Neural cell (in vitro differentiated cells): ENCODE measurements at regions not wholly inside any gene's neighbourhood (a gene's known extent, or its start where the extent isn't known, plus 50 kb on each side); places are given as distances from the start of the nearest gene placed in this dataset.

Experiments used
- H2AFZ ChIP-seq: fragments of 200-600, 300-800 bp; sonication (generic), shearing (Covaris generic); 2 replicates; pipeline ENCODE4 v1.6.0; 2014; ENCODE audit warnings: low read depth, mild to moderate bottlenecking, antibody characterized with exemption, low read length, moderate library complexity
- H3F3A ChIP-seq: fragments of 200-600 bp; shearing (Covaris generic); 2 replicates; pipeline ENCODE4 v1.6.1; 2016; ENCODE audit warnings: mild to moderate bottlenecking, moderate library complexity, mixed read lengths, antibody characterized with exemption, low read length; ENCODE audit not compliant: insufficient read depth, poor library complexity, severe bottlenecking
- H3K27ac ChIP-seq: fragments of 200-600, 300-800 bp; sonication (generic), shearing (Covaris generic); 2 replicates; pipeline ENCODE4 v1.5.1; 2014; ENCODE audit warnings: mild to moderate bottlenecking, low read length, moderate library complexity
- H3K27me3 ChIP-seq: fragments of 300-800, 200-600 bp; sonication (generic), shearing (Covaris generic); 2 replicates; pipeline ENCODE4 v1.6.0; 2014; ENCODE audit warnings: mild to moderate bottlenecking, low read depth, low read length, moderate library complexity; ENCODE audit not compliant: insufficient read depth
- H3K36me3 ChIP-seq: fragments of 300-800, 200-600 bp; sonication (generic), shearing (Covaris generic); 2 replicates; pipeline ENCODE4 v1.5.1; 2014; ENCODE audit warnings: mild to moderate bottlenecking, antibody characterized with exemption, low read length, moderate library complexity; ENCODE audit not compliant: insufficient read depth
- H3K4me2 ChIP-seq: fragments of 300-800, 200-600 bp; sonication (generic), shearing (Covaris generic); 2 replicates; pipeline ENCODE4 v1.6.0; 2014; ENCODE audit warnings: mild to moderate bottlenecking, low read length
- H3K4me3 ChIP-seq: fragments of 300-800, 200-600 bp; sonication (generic), shearing (Covaris generic); 2 replicates; pipeline ENCODE4 v1.5.1; 2014; ENCODE audit warnings: mild to moderate bottlenecking, low read length, moderate library complexity
- H3K79me2 ChIP-seq: fragments of 200-600 bp; shearing (Covaris generic); replicated peaks from 2 replicates; pipeline ENCODE4 v1.6.0; 2014; ENCODE audit warnings: mild to moderate bottlenecking, low read length, moderate library complexity; ENCODE audit not compliant: insufficient read depth
- H3K9ac ChIP-seq: fragments of 300-800, 200-600 bp; sonication (generic), shearing (Covaris generic); 2 replicates; pipeline ENCODE4 v1.6.1; 2016; ENCODE audit warnings: mild to moderate bottlenecking, low read length, mixed read lengths
- H3K9me2 ChIP-seq: fragments of 200-600 bp; shearing (Covaris generic); 2 replicates; pipeline ENCODE4 v1.6.1; 2016; ENCODE audit warnings: mild to moderate bottlenecking, low read length, mixed read lengths; ENCODE audit not compliant: insufficient read depth
- H3K9me3 ChIP-seq: fragments of 200-600, 300-800 bp; sonication (generic), shearing (Covaris generic); 2 replicates; pipeline ENCODE4 v1.6.1; 2016; ENCODE audit warnings: mild to moderate bottlenecking, mixed run types, low read length, moderate library complexity, mixed read lengths
- H4K20me1 ChIP-seq: fragments of 200-600 bp; shearing (Covaris generic); 2 replicates; pipeline ENCODE4 v1.6.1; 2016; ENCODE audit warnings: mild to moderate bottlenecking, mixed run types; ENCODE audit not compliant: insufficient read depth
- CTCF ChIP-seq: fragments of 450-650 bp; IDR thresholded peaks from 2 replicates; pipeline ENCODE4 v1.5.1; 2014; ENCODE audit warnings: antibody characterized with exemption, mild to moderate bottlenecking, moderate library complexity; ENCODE audit not compliant: poor library complexity, severe bottlenecking
- EP300 ChIP-seq: fragments of 450-650 bp; conservative IDR thresholded peaks from 2 replicates; pipeline ENCODE4 v1.6.1; 2014; ENCODE audit warnings: antibody characterized with exemption, mild to moderate bottlenecking, moderate library complexity; ENCODE audit not compliant: poor library complexity, severe bottlenecking
- EZH2 ChIP-seq: fragments of 200-600, 300-800 bp; shearing (Covaris generic), sonication (generic); IDR thresholded peaks from 2 replicates; pipeline ENCODE4 v1.6.1; 2014; ENCODE audit warnings: antibody characterized with exemption, low read length, borderline replicate concordance, mild to moderate bottlenecking; ENCODE audit not compliant: insufficient read depth, poor library complexity, severe bottlenecking
- MXI1 ChIP-seq: fragments of 450-650 bp; conservative IDR thresholded peaks from 2 replicates; pipeline ENCODE4 v1.6.1; 2014; ENCODE audit warnings: antibody characterized with exemption, mild to moderate bottlenecking; ENCODE audit not compliant: poor library complexity, severe bottlenecking
- POLR2AphosphoS5 ChIP-seq: IDR thresholded peaks from 2 replicates; pipeline ENCODE4 v1.6.1; 2012
- RAD21 ChIP-seq: fragments of 450-650 bp; conservative IDR thresholded peaks from 2 replicates; pipeline ENCODE4 v1.6.1; 2014; ENCODE audit warnings: antibody characterized with exemption, mild to moderate bottlenecking, moderate library complexity
- REST ChIP-seq: IDR thresholded peaks from 2 replicates; pipeline ENCODE4 v1.6.1; 2012; ENCODE audit warnings: borderline replicate concordance
- SMC3 ChIP-seq: fragments of 450-650 bp; conservative IDR thresholded peaks from 2 replicates; pipeline ENCODE4 v1.6.1; 2014; ENCODE audit warnings: antibody characterized with exemption, mild to moderate bottlenecking, moderate library complexity; ENCODE audit not compliant: poor library complexity
- TAF1 ChIP-seq: IDR thresholded peaks from 2 replicates; pipeline ENCODE4 v1.6.1; 2012; ENCODE audit warnings: low read depth

DNA sequence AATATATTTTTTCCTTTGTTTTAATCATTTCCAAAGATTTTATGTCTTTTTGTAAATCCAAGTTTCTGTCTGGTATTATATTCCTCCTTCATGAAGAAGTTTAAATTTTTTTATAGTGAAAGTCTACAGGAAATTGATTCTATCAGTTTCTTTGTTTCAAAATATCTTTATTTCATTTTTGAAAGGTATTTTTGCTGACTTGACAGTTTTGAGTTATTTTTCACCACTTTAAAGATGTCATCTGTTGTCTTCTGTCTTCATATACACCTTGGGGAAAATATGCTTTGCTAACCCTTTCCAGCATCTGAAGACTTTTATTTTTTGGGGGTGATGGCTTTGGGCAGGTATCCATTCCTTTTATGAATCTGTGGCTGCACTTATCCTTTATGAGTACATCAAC, 164.4 kb upstream of the EPHA5 start:
- Histone ChIP-seq H4K20me1 (no peaks in the 10 kb centered on the region), H3K9me2 (no peaks in the 10 kb centered on the region), H2AFZ (no peak overlapping the region), H3K27me3 (no peaks in the 10 kb centered on the region), H3K9ac (no peak overlapping the region), H3K4me3 (no peak overlapping the region), H3K36me3 (no peaks in the 10 kb centered on the region), H3K4me2 (no peak overlapping the region), H3K79me2 (no peaks in the 10 kb centered on the region), H3K9me3 (no peaks in the 10 kb centered on the region), H3K27ac (no peak overlapping the region), H3F3A (peaks cover under 1% of the 10 kb centered on the region)
- TF ChIP-seq EZH2 (no peak), EP300 (no peak), REST (no peak)

GRCh38 chr4:65831828-65832227, 161.5 kb upstream of the EPHA5 start:
- H3K9me2 ChIP-seq: no peaks in the 10 kb centered on the region
- no peak overlapping the region for H3K9ac ChIP-seq
- TF ChIP-seq REST: no peak
- TF ChIP-seq MXI1: no peak
- no peak for TF ChIP-seq EZH2
- no peak for TF ChIP-seq POLR2AphosphoS5
- no peak for TF ChIP-seq TAF1
- TF ChIP-seq RAD21: no peak
- no peak for TF ChIP-seq CTCF
- TF ChIP-seq SMC3: no peak
- no peak for TF ChIP-seq EP300

More at GRCh38 chr4:65831828-65832227, 161.5 kb upstream of the EPHA5 start:
- H3K27ac ChIP-seq: no peak overlapping the region
- H3K9me3 ChIP-seq: no peaks in the 10 kb centered on the region
- H3F3A ChIP-seq: no peaks in the 10 kb centered on the region
- no peaks in the 10 kb centered on the region for H3K27me3 ChIP-seq
- no peaks in the 10 kb centered on the region for H3K79me2 ChIP-seq
- no peak overlapping the region for H3K4me3 ChIP-seq
- no peak overlapping the region for H3K4me2 ChIP-seq
- H3K36me3 ChIP-seq: no peaks in the 10 kb centered on the region
- H2AFZ ChIP-seq: no peak overlapping the region
- H4K20me1 ChIP-seq: no peaks in the 10 kb centered on the region
